Activated CD4-positive, alpha-beta T cell treated with anti-CD3 and anti-CD28 coated beads, Interleukin-2, amount 50 U/mL, for 48 hours (primary cell): ENCODE measurements at regions not wholly inside any gene's neighbourhood (a gene's known extent, or its start where the extent isn't known, plus 50 kb on each side); places are given as distances from the start of the nearest gene placed in this dataset.

Source experiments
- DNase-seq, 2 experiments: peaks; one replicate each; pipeline ENCODE4 v3.0.0-alpha.2; 2020

GRCh38 chr1:102050556-102050955 lies 53.8 kb upstream of the OLFM3 start:
- DNase-seq, result no peak

GRCh38 chr1:102047724-102048123 lies 51.0 kb upstream of the OLFM3 start:
- no peak for DNase-seq
